SK-MEL-5 (cell line): ENCODE measurements at regions not wholly inside any gene's neighbourhood (a gene's known extent, or its start where the extent isn't known, plus 50 kb on each side); places are given as distances from the start of the nearest gene placed in this dataset.
A peak's percentile ranks its signal among the peaks of the same experiment; 100 is the strongest.
"Not testable (repeated sequence)": the region's sequence is repeated elsewhere in the genome, so short reads cannot be mapped to it uniquely, and the experiment has no call there.

Source experiments
- DNase-seq: peaks from one replicate; pipeline ENCODE4 v3.0.0-alpha.2; 2016; ENCODE audit warnings: low read depth, low spot score
- in situ Hi-C: cut with HindIII; loops from 2 replicates; pipeline ENCODE4 v1.10.0; 2016; ENCODE audit warnings: low sequenced_read_pairs, high pct_unique_total_duplicates, low pct_unique_long_range_greater_than_20kb

- in situ Hi-C loops = no loop called here
- DNase-seq = no peak
Observed at GRCh38 chr9:28464481-28465216, 891.4 kb upstream of the C9orf72 start.

DNA sequence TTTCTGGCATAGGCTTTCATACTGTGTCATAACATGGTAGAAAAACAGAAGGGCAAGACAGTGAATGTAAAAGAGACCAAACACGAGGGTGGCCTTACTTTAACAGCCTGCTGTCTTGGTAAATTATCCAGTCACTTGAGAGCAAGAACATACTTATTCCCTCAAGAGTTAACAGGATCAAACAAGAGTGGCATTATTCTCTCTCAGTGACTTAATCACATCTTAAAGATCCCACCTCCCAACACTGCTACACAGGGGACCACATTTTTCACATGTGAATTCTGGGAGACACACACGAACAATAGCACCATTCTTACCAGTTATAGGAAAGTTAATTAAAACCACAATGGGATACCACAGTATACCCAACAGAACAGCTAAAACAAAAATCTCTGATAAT is 898.0 kb upstream of the C9orf72 start:
- DNase-seq = peak; percentile 59
- in situ Hi-C loops = no loop called here

DNA sequence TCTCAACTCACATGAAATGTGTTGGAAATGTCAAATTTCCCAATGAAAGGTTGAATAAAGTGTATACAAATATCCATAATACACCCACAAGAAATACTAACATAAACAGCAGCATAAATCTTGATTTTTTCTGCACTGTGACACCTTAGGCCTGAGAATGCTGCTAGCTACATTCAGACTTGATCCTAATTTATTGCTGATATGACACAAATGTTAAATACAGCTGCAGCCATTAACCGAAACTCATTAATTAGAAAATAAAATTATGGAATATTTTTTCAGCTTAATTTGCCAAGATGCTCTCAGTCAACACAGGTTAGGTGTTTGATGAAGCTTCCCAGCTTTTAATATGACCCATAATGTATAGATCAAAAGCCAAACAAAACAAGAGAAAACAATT is 914.3 kb upstream of the C9orf72 start:
- in situ Hi-C loops = no loop called here
- DNase-seq = no peak

DNA sequence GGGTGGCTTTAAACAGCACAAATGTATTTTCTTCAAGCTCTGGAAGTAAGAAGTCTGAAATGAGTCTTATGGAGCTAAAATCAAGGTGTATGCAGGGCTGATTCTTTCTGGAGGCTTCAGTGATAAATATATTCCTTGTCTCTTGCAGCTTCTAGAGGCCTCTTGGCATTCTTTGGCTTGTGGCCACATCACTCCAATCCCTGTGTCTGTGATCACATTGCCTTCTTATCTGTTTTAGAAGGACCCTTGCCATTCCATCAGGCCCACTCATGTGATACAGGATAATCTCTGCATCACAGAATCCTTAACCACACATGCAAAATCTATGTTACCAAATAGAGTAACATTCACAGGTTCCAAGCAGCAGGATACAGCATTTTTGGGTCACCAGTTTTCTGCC is 917.8 kb upstream of the C9orf72 start:
- in situ Hi-C loops = no loop called here

DNA sequence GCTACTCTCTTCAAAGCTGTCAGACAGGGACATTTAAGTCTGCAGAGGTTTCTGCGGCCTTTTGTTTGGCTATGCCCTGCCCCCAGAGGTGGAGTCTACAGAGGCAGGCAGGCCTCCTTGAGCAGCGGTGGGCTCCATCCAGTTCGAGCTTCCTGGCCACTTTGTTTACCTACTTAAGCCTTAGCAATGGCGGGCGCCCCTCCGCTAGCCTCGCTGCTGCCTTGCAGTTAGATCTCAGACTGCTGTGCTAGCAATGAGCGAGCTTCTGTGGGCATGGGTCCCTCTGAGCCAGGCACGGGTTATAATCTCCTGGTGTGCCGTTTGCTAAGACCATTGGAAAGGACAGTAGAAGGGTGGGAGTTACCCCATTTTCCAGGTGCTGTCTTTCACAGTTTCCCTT is 924.9 kb upstream of the C9orf72 start:
- in situ Hi-C loops, DNase-seq: not testable (repeated sequence)

More for the DNA sequence above, 917.8 kb upstream of the C9orf72 start:
- DNase-seq = no peak

DNA sequence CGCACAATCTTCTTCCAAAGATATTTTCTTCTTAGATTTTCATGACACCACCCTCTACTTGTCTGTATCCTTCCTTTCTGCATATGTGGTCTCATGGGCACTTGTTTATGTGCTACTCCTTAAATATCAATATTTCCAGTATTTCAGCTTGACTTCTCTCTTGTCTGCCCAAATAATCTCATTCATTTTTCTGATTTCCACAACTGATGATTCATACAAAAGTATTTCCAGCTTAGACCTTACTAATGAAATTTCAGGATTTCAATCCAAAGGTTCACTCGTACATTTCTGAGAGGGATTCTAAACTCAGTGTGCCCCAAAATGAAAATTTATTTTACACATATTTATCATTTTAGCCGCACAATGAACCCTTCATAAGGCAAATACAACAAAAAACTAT is 928.9 kb upstream of the C9orf72 start:
- in situ Hi-C loops = no loop called here
- no peak for DNase-seq

- no peak for DNase-seq
- in situ Hi-C loops = no loop called here
Observed at GRCh38 chr9:28502741-28503140, 929.5 kb upstream of the C9orf72 start.

GRCh38 chr9:28503573-28503972 is 930.3 kb upstream of the C9orf72 start:
- DNase-seq = no peak
- in situ Hi-C loops = no loop called here

- in situ Hi-C loops = no loop called here
- DNase-seq = no peak
Observed at GRCh38 chr9:28518439-28518838, 945.2 kb upstream of the C9orf72 start.

DNA sequence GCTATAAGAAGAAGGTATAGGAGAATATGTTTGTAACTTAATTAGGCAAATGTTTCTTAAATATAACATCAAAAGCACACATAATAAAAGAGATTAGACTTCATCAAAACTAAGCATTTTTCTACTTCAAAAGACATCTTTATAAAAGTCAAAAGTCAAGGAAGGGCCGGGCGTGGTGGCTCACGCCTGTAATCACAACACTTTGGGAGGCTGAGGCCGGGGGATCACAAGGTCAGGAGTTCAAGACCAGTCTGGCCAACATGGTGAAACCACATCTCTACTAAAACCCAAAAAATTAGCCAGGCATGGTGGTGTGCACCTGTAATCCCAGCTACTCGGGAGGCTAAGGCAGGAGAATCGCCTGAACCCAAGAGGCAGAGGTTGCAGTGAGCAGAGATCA is 951.0 kb upstream of the C9orf72 start:
- in situ Hi-C loops, DNase-seq: not testable (repeated sequence)

GRCh38 chr9:28528049-28528448 is 954.8 kb upstream of the C9orf72 start:
- in situ Hi-C loops = no loop called here

DNA sequence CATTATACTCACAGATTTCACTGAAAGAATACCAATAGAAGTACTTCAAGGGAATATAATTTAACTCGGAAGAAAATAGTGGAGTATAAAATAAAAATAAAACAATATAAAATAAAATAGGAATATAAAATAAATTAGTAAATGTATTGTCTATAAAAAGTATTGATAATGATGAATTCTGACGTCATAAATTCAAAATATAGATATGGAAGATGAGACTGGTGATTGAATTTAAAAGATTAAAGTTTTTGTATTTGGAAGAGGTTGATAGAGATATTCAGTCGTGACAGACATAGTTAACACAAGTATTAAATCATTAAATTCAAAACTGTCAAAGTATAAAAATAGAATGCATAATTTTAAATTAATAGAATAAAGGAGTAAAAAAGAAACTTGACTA is 964.9 kb upstream of the C9orf72 start:
- DNase-seq = no peak
- in situ Hi-C loops = no loop called here

More at GRCh38 chr9:28528049-28528448, 954.8 kb upstream of the C9orf72 start:
- DNase-seq = no peak

- no peak for DNase-seq
Observed at GRCh38 chr9:28539434-28540070, 966.3 kb upstream of the C9orf72 start.

GRCh38 chr9:28542928-28543327 is 969.6 kb upstream of the C9orf72 start:
- no peak for DNase-seq
- in situ Hi-C loops = no loop called here

More at GRCh38 chr9:28539434-28540070, 966.3 kb upstream of the C9orf72 start:
- in situ Hi-C loops = no loop called here

DNA sequence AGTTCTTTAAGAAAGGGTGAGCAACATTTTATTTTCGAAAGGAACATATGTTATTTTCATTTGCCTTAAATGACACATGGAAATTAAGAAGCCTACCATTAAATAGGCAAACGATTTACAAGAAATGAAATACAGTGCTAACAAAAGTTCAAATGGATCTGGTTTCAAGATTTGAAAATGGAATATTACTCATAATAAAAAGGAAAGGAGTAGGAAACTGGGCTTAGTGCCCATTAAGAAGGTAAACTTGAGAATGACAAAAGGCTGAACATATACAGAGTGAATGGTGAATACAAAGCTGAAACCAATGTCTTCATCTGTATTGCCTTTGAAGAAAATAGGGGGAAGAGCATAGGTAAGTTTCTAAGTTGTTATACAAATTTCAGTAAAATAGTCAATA is 974.2 kb upstream of the C9orf72 start:
- no peak for DNase-seq
- in situ Hi-C loops = no loop called here

DNA sequence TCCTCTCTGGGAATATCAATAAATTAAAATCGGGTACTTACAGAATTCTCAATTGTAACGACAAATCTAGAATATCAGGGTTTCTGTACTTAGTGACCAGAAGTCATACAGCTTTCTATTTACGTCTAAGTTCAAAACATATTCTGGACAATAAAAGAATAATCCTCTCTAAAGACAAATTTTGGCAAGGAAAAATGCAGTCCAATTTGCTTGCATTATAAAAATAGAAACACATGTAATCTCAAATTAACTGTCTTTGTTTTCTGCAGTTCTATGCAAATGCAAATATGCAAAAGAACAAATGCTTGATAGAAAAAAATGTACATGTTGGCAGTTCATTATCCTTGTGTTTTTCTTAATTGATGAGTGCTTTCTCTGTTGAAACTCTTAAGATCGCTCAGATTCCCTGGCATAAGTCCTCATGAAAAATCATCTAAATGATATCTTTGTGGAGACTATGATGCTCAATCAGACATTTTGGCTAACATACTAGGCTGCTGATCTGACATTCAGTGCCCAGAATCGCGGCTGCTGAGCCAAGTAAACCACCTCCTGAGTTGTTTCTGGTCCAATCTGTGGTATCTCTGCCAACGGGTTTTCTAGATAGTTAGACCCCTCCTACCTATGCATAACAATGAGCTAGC is 990.1 kb upstream of the C9orf72 start:
- DNase-seq = no peak
- in situ Hi-C loops = no loop called here

GRCh38 chr9:28583832-28584231 is 1010.6 kb upstream of the C9orf72 start:
- in situ Hi-C loops = no loop called here
- DNase-seq = no peak

DNA sequence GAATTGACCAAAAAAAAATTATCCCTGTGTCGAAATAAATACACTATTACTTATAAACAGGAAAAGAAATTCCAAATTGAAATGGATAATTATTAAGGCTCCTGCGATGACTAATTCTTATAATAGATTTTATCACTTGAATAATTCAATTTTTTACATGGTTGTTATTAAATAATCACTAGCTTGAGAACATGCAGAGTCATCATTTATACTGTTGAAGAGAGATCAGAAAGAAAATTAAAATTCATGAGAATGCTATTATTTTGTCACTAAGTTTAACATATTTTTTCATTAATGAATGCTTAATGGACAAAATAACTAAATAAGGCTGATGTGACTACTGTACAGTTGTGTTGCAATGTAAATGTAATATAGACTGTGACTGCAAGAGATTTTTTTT is 1011.3 kb upstream of the C9orf72 start:
- in situ Hi-C loops = no loop called here
- no peak for DNase-seq

DNA sequence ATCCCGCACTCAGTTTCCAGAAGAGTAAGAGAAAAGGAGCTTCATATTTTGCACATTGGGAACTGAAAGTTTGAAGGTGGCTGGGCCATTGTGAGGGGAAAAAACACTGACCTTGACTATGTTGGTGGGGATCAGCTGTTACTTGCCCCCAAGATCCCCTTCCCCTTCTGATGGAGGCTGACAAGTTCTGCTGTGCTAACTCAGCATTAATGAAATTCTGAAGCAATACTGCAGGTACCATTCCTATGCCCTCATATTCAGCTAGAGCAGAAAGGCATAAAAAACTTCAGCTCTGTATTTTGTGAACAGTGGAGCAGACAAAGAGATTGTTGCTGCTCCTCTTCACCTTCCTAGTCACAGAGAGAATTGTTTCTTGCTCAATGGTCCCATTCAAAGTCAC is 1013.8 kb upstream of the C9orf72 start:
- no peak for DNase-seq
- in situ Hi-C loops = no loop called here
